CD4-positive, CD25-positive, alpha-beta regulatory T cell (primary cell): ENCODE measurements at regions not wholly inside any gene's neighbourhood (a gene's known extent, or its start where the extent isn't known, plus 50 kb on each side); places are given as distances from the start of the nearest gene placed in this dataset.

ENCODE experiments used
- ATAC-seq, 2 donors: fragments of 150-1000 bp; cut with Tn5 transposase; one replicate each; pipeline ENCODE4 v1.10.0; 2021; ENCODE audit warnings: low read depth in 2 of 2, moderate number of reproducible peaks in 2 of 2, moderate library complexity in 1 of 2
- DNase-seq, 3 donors: peaks; one replicate each; pipeline versions ENCODE4 v3.0.0 to v3.0.0-alpha.2; 2012 to 2022; ENCODE audit warnings: mixed read lengths in 1 of 3
- H3K27ac ChIP-seq: one replicate; pipeline ENCODE4 v1.7.0; 2013; ENCODE audit warnings: mild to moderate bottlenecking, low read length; ENCODE audit not compliant: insufficient read depth, poor library complexity, severe bottlenecking
- H3K27me3 ChIP-seq: one replicate; pipeline ENCODE4 v1.7.0; 2013; ENCODE audit warnings: low read length; ENCODE audit not compliant: control insufficient read depth, insufficient read depth
- H3K36me3 ChIP-seq: one replicate; pipeline ENCODE4 v1.7.0; 2013; ENCODE audit warnings: mild to moderate bottlenecking, low read length, moderate library complexity; ENCODE audit not compliant: control insufficient read depth, insufficient read depth
- H3K4me1 ChIP-seq: 2 replicates; pipeline ENCODE4 v1.7.0; 2013; ENCODE audit warnings: mild to moderate bottlenecking, low read length; ENCODE audit not compliant: insufficient read depth, control insufficient read depth, poor library complexity, severe bottlenecking
- H3K4me3 ChIP-seq: one replicate; pipeline ENCODE4 v1.7.0; 2013; ENCODE audit warnings: low read depth, mild to moderate bottlenecking, low read length, moderate library complexity
- H3K9me3 ChIP-seq, 2 experiments: 1 replicate in 1 of 2; 2 replicates in 1 of 2; pipeline ENCODE4 v1.7.0; 2013; ENCODE audit warnings: low read length in 2 of 2, mild to moderate bottlenecking in 1 of 2, moderate library complexity in 1 of 2; ENCODE audit not compliant: control insufficient read depth in 2 of 2
- H3K27ac Mint-ChIP-seq, 3 donors: one replicate each; pipeline ENCODE4 v1.8.0; 2020 to 2022; ENCODE audit warnings: mild to moderate bottlenecking in 3 of 3, mixed read lengths in 3 of 3, moderate library complexity in 2 of 3
- H3K27me3 Mint-ChIP-seq: one replicate; pipeline ENCODE4 v1.8.0; 2022; ENCODE audit warnings: mild to moderate bottlenecking, mixed read lengths
- H3K36me3 Mint-ChIP-seq: one replicate; pipeline ENCODE4 v1.8.0; 2020; ENCODE audit warnings: mixed read lengths
- H3K4me1 Mint-ChIP-seq, 4 donors: one replicate each; pipeline ENCODE4 v1.8.0; 2020 to 2022; ENCODE audit warnings: mixed read lengths in 4 of 4, mild to moderate bottlenecking in 1 of 4
- H3K4me3 Mint-ChIP-seq, 4 donors: one replicate each; pipeline ENCODE4 v1.8.0; 2020 to 2022; ENCODE audit warnings: mild to moderate bottlenecking in 4 of 4, mixed read lengths in 4 of 4, moderate library complexity in 3 of 4
- H3K9me3 Mint-ChIP-seq, 7 donors: one replicate each; pipeline ENCODE4 v1.8.0; 2020 to 2022; ENCODE audit warnings: mixed read lengths in 7 of 7, mild to moderate bottlenecking in 3 of 7, moderate library complexity in 2 of 7

DNA sequence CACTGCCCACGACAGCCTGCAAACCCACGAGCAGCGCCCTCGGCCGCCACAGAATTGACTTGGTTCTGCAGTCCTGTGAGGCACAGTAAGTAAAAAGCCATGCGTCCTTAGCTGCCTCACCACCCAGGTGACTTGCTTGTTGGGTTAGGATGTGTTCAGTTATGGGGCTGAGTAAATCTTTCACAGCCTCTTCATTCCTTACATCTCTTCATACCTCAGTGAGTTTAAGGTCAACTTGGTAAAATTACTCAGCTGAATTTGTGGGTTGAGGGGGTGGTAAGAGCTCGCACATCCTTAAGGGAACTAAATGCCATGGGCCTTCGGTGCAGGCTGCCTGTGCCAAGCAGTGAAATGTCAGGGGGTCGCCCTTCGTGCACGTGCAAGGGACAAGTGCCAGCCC lies 165.2 kb upstream of the ALKAL2 start:
- DNase-seq = no peak
- Histone ChIP-seq H3K4me3 (no peak overlapping the region), H3K27ac (no peak overlapping the region), H3K4me1 (no peaks in the 10 kb centered on the region), H3K9me3 (no peaks in the 10 kb centered on the region), H3K36me3 (no peaks in the 10 kb centered on the region), H3K27me3 (peaks cover 6% of the 10 kb centered on the region)
- H3K36me3 Mint-ChIP-seq = no peaks in the 10 kb centered on the region
- H3K9me3 Mint-ChIP-seq = no peaks in the 10 kb centered on the region
- H3K4me1 Mint-ChIP-seq = peaks cover 0 to 4% (median 1%) of the 10 kb centered on the region in 4 donors
- H3K4me3 Mint-ChIP-seq = no peak overlapping the region
- H3K27me3 Mint-ChIP-seq = peaks cover 27% of the 10 kb centered on the region
- ATAC-seq = no peak
- H3K27ac Mint-ChIP-seq = no peak overlapping the region

DNA sequence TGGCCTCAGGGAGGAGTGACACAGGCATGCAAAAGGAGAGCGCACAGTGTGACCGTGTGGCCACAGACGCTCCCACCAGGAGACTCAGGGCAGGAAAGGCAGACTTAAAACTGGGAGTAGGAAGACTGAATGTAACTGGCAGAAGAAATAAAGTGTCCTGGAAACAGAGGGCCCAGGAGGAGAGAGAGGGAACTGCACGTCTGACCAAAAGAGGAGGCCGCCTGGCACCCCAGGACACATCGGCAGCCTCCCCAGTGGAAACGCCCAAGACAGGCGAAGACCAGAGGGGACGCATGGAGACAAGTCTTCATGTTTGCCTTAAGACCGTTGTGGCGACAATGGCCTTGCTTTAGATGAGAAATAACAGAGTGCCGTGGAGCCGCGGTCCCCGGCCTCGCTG lies 163.6 kb upstream of the ALKAL2 start:
- Histone ChIP-seq H3K27me3 (peaks cover 6% of the 10 kb centered on the region), H3K27ac (no peak overlapping the region), H3K4me1 (no peaks in the 10 kb centered on the region), H3K36me3 (no peaks in the 10 kb centered on the region), H3K9me3 (no peaks in the 10 kb centered on the region), H3K4me3 (no peak overlapping the region)
- H3K27ac Mint-ChIP-seq = no peak overlapping the region
- no peak overlapping the region for H3K4me3 Mint-ChIP-seq
- H3K9me3 Mint-ChIP-seq = no peaks in the 10 kb centered on the region
- DNase-seq (no peak), ATAC-seq (no peak)
- H3K36me3 Mint-ChIP-seq = no peaks in the 10 kb centered on the region
- H3K27me3 Mint-ChIP-seq = peaks cover 23% of the 10 kb centered on the region
- H3K4me1 Mint-ChIP-seq = no peaks in the 10 kb centered on the region

DNA sequence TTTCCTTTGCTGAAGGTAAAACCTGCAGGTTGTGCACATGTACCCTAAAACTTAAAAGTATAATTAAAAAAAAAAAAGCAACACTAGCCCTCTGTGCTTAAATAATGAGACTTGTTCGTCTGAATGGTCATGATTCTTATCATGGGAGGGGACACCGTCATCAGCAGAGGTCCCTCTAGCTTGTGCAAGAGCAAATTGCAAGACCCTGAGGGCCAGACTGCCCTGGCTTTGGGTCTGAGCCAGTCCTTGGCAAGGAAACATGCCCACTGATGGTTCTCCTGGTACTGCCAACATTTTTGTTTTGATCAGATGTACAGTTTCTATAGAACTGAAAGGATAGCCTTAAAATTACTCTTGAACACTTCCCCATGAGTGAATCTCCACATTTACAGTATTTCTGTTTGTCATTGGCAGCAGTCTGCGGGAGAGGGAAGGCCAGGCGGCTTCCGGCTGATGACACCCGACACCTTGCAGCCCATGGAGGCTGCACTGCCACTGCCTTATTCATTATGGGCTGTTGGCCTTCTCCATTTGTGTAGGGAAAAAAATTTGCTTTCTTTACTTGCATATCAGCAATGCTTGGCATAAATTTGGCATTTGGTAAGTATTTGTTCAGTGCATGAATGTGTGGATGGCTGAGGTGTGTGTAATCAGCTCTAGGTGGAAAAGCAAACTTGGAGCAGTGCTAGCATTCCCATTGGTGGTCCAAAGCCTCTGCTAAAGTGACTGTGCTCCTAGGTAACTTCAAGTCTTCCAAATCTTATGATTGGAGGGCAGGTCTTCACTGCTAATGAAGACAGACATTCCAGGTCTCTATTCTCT lies 161.6 kb upstream of the ALKAL2 start:
- H3K36me3 ChIP-seq = no peaks in the 10 kb centered on the region
- Mint-ChIP-seq H3K9me3 (no peaks in the 10 kb centered on the region), H3K36me3 (no peaks in the 10 kb centered on the region), H3K4me1 (peaks cover 0 to 7% (median under 1%) of the 10 kb centered on the region in 4 donors), H3K27ac (no peak overlapping the region), H3K4me3 (no peak overlapping the region), H3K27me3 (peaks cover 12% of the 10 kb centered on the region)
- H3K9me3 ChIP-seq = no peaks in the 10 kb centered on the region
- H3K27ac ChIP-seq = no peak overlapping the region
- ATAC-seq (no peak), DNase-seq (no peak)
- no peak overlapping the region for H3K4me3 ChIP-seq
- H3K4me1 ChIP-seq = no peaks in the 10 kb centered on the region
- peaks cover 6% of the 10 kb centered on the region for H3K27me3 ChIP-seq

DNA sequence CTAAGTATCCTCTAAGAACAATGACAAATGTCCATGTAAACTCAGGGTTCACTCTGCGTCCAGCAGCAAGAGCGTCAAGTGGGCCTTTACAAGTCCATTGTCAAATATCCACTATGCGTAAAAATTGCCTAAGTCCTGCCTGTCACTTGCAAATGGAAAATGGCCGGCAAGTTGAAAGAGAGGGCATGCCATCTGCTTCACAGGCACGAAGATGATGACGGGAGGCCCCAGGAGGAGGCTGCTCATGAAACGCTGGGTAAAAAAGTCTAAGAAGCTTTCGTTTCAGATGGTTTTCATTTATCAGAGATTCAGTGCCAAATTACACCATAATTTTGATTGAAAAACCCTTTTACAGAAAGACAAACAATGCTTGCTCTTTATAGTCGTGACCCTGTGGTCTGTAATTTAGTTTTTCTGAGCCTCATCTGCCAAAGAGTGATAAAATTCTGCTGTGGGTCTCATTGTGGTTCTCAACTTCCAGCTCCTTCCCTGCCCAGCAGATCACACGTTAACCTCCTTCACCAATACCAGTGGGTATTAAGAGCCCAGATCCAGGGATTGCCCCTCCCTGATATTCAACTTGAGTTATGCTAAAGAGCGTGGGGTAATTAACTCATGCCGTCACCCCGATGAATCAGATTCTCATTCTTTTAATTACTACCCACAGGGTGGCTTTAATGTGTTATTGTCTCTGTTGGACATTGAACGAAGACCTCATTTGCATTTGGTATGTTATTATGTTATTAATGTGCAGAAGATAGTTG lies 160.2 kb upstream of the ALKAL2 start:
- Mint-ChIP-seq H3K36me3 (no peaks in the 10 kb centered on the region), H3K4me1 (peaks cover 0 to 10% (median under 1%) of the 10 kb centered on the region in 4 donors), H3K4me3 (no peak overlapping the region), H3K9me3 (no peaks in the 10 kb centered on the region), H3K27me3 (peaks cover 4% of the 10 kb centered on the region), H3K27ac (no peak overlapping the region)
- Histone ChIP-seq H3K9me3 (no peaks in the 10 kb centered on the region), H3K4me1 (no peaks in the 10 kb centered on the region), H3K36me3 (no peaks in the 10 kb centered on the region), H3K27ac (no peak overlapping the region), H3K27me3 (peaks cover under 1% of the 10 kb centered on the region), H3K4me3 (no peak overlapping the region)
- ATAC-seq (no peak), DNase-seq (no peak)

DNA sequence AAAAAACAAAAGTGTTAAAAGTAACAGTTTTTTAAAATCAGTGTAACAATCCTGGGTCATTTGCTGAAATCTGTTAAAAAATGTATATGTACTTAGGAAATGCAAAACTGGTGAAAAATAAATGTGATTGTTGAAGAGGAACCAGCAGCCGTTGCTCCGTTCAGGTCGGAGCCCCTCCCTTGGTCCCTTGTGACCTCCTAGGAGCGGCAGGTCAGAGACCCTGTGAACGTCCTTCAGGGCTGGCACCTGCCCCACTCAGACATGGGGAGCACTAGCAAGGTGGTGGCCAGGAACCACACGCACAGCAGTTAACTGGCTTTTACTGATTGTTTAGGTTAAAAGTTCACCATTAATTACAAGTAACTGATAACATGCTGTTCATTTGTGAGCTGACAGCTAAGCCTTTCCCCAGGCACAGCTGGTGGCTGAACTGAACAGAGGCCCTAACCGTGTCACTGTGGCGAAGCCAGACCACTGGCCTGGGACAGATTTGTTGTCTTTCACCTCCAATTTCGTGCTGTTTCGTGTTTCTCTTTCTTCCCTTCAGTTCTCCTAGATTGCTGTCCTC lies 159.2 kb upstream of the ALKAL2 start:
- no peak overlapping the region for H3K27ac ChIP-seq
- peaks cover 4% of the 10 kb centered on the region for H3K27me3 Mint-ChIP-seq

DNA sequence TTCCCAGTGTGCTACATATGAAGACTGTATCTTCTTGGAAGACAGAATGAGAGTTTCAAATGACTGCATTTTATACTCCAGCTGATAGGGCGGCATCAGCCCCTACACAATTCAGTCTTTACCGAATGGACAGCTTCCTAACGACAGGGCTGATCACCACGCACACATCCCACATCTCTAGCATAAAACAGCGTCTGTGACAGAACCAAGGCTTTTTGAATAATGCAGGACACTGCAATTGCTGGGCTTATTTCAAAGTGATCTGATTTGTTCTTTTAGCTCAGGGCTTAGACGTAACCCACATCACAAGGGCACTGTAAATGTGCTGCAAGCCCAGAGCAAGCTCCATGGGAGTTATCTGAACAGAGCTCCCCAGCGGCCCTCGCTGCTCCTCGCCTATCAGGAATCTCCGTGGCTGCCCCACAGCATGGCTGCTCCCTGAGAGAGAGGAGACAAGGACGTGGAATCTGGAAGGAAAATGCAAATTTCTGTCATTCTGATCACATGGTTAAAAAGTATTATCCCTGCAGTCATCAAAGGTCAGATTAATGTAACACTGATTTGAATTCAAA lies 158.5 kb upstream of the ALKAL2 start:
- H3K36me3 ChIP-seq = no peaks in the 10 kb centered on the region
- DNase-seq (no peak), ATAC-seq (no peak)
- H3K9me3 Mint-ChIP-seq = no peaks in the 10 kb centered on the region
- H3K27me3 ChIP-seq = no peaks in the 10 kb centered on the region
- H3K9me3 ChIP-seq = no peaks in the 10 kb centered on the region
- H3K4me1 Mint-ChIP-seq = peaks cover 0 to 10% (median under 1%) of the 10 kb centered on the region in 4 donors
- no peaks in the 10 kb centered on the region for H3K4me1 ChIP-seq
- H3K27ac Mint-ChIP-seq = no peak overlapping the region
- peaks cover 4% of the 10 kb centered on the region for H3K27me3 Mint-ChIP-seq
- no peak overlapping the region for H3K4me3 Mint-ChIP-seq
- no peaks in the 10 kb centered on the region for H3K36me3 Mint-ChIP-seq
- no peak overlapping the region for H3K27ac ChIP-seq
- H3K4me3 ChIP-seq = no peak overlapping the region

More for the DNA sequence above, 159.2 kb upstream of the ALKAL2 start:
- H3K36me3 ChIP-seq = no peaks in the 10 kb centered on the region
- Mint-ChIP-seq H3K27ac (no peak overlapping the region), H3K36me3 (no peaks in the 10 kb centered on the region), H3K4me1 (peaks cover 0 to 10% (median under 1%) of the 10 kb centered on the region in 4 donors), H3K4me3 (no peak overlapping the region), H3K9me3 (no peaks in the 10 kb centered on the region)
- H3K4me1 ChIP-seq = no peaks in the 10 kb centered on the region
- ATAC-seq = no peak
- DNase-seq = no peak
- H3K9me3 ChIP-seq = no peaks in the 10 kb centered on the region
- no peaks in the 10 kb centered on the region for H3K27me3 ChIP-seq
- no peak overlapping the region for H3K4me3 ChIP-seq

DNA sequence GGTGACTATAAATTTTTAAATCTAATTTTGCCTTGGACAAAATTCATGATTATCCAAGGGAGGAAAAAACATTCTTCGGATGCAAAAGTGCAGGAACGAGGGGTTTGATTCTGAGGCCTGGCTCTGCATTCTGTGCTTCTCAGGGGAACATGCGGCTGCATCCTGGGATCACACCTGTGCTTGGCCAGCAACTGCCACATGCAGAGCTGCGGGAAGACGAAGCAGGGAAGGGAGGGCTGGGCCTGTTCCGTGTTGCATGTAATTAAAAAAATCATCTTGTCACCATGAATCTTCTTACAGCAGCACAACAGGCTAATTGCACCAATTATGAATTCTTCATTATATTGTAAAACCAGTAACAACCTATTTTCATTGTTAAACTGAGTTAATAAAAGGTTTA lies 158.0 kb upstream of the ALKAL2 start:
- H3K36me3 Mint-ChIP-seq = no peaks in the 10 kb centered on the region
- Histone ChIP-seq H3K27me3 (no peaks in the 10 kb centered on the region), H3K27ac (no peak overlapping the region), H3K4me3 (no peak overlapping the region), H3K4me1 (no peaks in the 10 kb centered on the region), H3K36me3 (no peaks in the 10 kb centered on the region), H3K9me3 (no peaks in the 10 kb centered on the region)
- peaks cover 0 to 10% (median under 1%) of the 10 kb centered on the region in 4 donors for H3K4me1 Mint-ChIP-seq
- H3K27ac Mint-ChIP-seq = peak overlapping the region in 1 of 3 donors; percentile 79
- H3K4me3 Mint-ChIP-seq = no peak overlapping the region
- peaks cover 4% of the 10 kb centered on the region for H3K27me3 Mint-ChIP-seq
- H3K9me3 Mint-ChIP-seq = no peaks in the 10 kb centered on the region
- DNase-seq (no peak), ATAC-seq (no peak)
